Stimulated activated naive CD8-positive, alpha-beta T cell treated with anti-CD3 and anti-CD28 coated beads, Interleukin-15, Interleukin-2, amounts not matched to agents 100 U/mL and 50 U/mL, for 24 hours (primary cell): ENCODE measurements at regions not wholly inside any gene's neighbourhood (a gene's known extent, or its start where the extent isn't known, plus 50 kb on each side); places are given as distances from the start of the nearest gene placed in this dataset.
"Not testable (repeated sequence)": the region's sequence is repeated elsewhere in the genome, so short reads cannot be mapped to it uniquely, and the experiment has no call there.

Experiments
- ATAC-seq: fragments of 150-1000 bp; cut with Tn5 transposase; one replicate; pipeline ENCODE4 v1.10.0; 2021
- DNase-seq: peaks from one replicate; pipeline ENCODE4 v3.0.0; 2021

DNA sequence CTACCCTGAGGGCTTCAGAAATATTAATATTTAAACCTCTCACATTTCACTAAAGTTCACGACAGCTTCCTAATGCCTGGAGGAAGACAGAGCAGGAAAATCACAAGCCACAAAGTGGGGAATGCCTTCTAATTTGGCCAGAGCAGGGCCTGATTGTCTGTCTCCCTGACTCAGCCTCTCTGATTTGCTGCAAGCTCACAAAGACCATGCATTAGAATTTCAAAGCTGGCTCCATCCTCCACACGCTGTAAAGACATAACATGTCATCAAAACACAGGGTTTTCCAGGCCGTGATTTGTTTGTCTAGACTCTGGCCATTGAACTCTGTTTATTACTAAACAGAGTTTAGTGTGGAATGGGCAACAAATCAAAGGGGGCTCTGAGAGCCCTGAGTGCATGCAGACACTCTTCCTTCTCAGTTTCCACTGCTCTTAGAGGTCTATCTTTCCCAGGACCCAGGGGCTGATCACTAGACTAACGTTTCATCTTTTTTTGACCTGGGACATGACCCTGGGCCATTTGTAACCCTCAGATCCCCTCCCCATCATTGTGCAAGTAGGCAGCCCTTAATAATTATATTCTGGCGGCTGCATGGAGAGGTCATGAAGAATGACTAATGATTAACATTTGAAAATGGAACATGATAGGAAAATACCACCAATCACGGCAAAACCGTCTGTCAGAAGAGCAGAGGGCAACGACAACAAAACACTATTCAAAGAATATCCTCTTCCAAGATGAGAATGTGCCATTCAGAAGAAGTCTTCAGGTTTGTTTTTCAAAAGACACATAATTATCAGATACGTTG is 140.2 kb downstream of the ENC1 start:
- ATAC-seq (no peak), DNase-seq (no peak)

GRCh38 chr5:74499256-74500050 is 141.1 kb downstream of the ENC1 start:
- ATAC-seq (no peak), DNase-seq (no peak)

DNA sequence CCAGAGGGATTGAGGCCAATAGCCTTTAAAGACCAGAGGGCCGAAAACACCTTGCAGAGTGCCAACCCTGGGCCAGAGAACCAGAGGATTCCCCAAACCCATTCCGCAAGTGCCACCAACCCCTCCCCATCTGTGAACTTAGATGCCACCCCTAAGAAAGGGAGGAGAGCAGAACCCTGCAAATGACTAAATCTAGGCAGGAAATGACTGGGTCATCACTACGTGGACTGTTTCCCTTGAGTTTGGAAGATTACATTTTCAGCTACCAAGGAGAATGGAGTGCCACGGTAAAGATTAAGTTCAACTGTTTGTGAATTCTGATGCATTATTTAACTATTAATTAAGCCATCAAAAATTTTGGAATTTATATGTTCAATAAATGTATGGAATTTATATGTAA is 142.8 kb downstream of the ENC1 start:
- DNase-seq (no peak), ATAC-seq (no peak)

GRCh38 chr5:74493411-74493810 is 147.1 kb downstream of the ENC1 start:
- no peak for ATAC-seq
- no peak for DNase-seq

DNA sequence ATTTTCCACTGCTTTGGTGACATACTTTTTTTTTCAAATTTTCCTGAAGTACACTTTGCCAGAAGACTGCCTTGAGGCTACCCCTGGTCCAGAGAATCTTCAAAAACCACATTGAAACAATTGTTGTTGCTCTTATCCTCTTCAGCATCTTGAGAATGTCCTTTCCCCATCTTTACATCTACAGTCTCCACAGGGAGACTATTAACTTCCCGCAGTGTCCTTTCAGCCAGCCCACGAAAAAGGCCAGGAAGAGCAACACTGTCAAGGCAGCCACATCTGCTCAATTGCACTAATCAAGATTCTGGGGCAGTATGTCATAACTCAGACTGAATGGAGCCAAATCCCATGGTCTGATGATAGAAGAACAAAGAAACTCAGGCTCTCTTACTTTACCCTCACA is 148.3 kb downstream of the ENC1 start:
- DNase-seq = no peak

GRCh38 chr5:74491586-74491985 is 148.9 kb downstream of the ENC1 start:
- no peak for DNase-seq
- no peak for ATAC-seq

More for the DNA sequence above, 148.3 kb downstream of the ENC1 start:
- ATAC-seq = no peak

DNA sequence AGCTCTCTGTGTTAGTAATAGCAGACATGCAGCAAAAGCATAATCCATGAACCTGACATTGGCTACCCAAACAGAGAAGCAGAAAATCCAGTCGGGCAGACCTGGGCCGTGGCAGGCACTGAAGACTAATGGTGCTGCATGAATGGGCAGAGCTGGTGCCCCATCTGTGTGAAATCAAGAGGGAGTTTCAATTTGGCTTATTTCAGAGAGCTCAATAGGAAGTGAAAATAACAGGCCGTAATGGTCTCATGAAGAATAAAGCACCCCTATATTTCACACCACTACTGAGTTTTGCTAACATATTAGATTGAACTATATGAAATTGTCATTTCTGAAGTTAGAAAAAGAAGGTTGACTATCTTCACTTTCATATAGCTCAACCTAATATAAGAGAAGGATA is 149.7 kb downstream of the ENC1 start:
- no peak for ATAC-seq
- no peak for DNase-seq

DNA sequence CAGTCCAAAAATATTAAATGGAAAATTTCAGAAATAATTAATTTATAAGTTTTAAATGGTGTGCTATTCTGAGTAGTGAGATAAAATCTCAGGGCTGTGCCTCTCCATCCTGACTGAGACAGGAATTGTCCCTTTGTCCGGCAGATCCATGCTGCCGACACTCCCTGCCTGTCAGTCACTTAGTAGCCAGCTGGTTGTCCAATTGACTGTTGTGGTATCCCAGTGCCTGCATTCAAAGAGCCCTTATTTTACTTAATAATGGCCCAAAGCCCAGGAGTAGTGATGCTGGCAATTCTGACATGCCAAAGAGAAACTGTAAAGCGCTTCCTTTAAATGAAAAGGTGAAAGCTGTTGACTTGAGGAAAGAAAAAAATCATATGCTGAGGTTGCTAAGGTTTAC is 157.5 kb downstream of the ENC1 start:
- ATAC-seq = no peak
- no peak for DNase-seq

DNA sequence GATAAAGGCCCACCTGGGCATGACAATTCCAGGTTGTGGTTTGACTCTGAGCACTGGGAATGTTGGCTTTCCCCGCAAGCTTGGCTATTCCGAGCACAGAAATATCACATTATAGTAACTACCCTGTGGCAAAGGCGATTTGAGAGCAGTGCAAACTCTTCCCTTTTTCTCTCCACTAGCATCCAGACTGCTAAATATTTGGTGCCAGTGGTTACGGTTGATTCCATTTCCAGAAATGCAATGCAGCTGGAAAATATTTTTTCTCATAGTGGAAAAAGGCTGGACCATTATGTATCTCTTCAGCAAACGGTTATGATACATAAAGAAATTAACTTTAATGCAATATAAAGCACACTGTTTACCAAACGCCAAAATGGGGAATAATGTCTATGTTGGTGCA is 158.0 kb downstream of the ENC1 start:
- ATAC-seq = no peak
- DNase-seq = no peak

GRCh38 chr5:74481357-74481756 is 159.2 kb downstream of the ENC1 start:
- not testable (repeated sequence) for ATAC-seq, DNase-seq

DNA sequence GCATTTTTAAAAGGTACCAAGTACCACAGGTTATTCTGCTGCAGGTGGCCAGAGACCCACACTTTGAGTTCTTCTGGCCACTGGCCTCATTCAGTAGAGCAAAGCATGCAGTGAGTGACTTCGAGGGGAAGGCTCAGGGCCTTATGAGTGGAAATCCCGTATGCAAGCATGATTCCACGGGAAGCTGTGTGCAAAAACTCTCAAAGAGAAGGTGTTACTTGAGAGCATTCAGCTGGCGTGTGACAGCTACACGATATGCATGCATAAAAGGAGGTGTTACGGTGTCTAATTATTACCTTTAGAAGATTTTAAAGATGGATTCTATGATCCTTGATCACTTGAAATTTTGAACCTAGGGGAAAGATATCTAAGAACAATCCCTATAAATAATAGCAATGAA is 160.3 kb downstream of the ENC1 start:
- DNase-seq (no peak), ATAC-seq (no peak)

DNA sequence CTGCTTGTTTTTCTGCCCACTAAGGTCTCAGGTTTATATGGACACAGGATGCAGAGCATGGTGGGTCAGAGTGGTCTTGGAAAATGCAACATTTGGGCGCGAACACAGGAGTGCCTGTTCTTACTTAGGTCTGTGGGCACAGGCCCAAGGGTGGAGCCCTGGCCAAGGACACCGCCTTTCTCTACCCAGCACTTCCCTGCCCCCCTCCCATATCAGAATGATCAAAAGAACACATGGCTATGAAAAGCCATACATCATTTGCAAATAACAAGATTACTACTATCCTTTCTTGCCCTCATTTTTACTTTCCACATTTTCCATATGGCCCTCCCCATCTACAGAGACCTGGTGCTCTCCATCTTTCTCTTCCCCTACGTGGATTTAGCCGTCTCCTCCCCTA is 162.2 kb downstream of the ENC1 start:
- DNase-seq (no peak), ATAC-seq (no peak)

- ATAC-seq (no peak), DNase-seq (no peak)
These were observed 162.8 kb downstream of the ENC1 start for GRCh38 chr5:74477761-74478160.

- no peak for ATAC-seq
- no peak for DNase-seq
These were observed 163.6 kb downstream of the ENC1 start for GRCh38 chr5:74476819-74477453.

DNA sequence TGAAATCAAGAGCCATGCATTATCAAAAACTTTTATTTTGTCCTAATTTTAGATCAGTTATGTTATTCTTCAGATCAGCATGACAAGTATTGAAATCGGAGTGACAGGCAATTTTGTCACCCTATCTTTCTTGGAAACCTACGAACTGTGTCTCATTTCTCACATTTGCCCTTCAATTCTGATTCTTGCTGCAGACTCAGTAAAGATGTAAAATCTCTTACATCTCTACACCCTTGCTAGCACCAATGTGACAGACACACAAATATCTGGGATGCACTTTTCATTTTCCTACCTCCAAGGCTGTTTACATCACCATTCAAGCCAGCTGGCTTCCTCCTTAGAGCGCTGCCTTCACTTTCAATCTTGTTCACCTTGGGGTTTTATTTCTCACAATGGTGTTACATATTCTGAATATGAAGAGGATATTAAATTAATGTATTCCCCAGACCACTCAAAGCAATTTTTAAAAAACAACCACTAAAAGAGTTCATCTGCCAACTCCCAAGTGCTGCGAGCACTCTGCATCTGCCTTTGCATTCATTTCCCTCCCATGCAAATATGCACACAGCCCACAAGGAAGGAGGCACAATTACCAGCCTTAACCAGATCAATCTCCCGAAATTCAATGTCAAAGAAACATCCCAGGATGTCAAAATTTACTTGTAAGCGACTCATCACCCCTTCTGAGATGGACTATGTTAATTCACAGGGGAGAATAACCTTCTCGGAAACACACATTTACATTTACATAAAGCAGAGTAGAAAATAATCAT is 164.3 kb downstream of the ENC1 start:
- ATAC-seq (no peak), DNase-seq (no peak)

GRCh38 chr5:74471875-74472274 is 168.7 kb downstream of the ENC1 start:
- no peak for ATAC-seq
- DNase-seq = no peak

DNA sequence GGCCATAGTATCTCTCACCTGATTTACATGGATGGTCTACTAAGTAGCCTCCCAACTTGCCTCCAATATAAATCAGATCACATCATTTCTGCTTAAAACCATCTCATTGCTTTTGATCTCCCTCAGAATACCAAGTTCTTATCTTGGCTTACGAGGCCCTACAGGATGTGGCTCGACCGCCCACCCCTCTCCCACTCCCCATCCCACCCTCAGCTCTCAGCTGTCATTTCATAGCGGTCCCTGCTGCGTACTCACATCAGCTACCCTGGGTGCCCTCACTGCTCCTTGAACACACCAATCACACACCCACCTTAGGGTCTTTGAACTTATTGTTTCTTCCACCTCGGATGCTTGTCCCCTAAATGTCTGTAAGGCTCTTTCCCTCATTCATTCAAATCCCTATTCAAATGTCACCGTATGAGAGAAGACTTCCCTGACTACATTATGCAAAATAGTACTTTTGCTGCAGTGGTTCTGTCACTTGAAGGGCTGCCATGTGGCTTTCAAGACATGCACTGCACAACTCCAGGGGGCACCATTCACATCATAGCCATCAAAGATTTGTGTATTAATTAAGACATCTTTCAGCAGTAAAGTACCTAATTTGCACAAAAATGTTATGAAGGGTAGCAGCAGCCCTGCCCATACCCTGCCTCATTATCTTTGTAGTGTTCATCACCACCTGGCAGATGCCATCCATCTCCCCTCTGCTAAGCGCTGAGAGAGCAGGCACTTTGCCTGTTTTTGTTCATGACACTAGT is 171.1 kb downstream of the ENC1 start:
- DNase-seq (no peak), ATAC-seq (no peak)

GRCh38 chr5:74468421-74468820 is 172.1 kb downstream of the ENC1 start:
- no peak for ATAC-seq
- DNase-seq = no peak

DNA sequence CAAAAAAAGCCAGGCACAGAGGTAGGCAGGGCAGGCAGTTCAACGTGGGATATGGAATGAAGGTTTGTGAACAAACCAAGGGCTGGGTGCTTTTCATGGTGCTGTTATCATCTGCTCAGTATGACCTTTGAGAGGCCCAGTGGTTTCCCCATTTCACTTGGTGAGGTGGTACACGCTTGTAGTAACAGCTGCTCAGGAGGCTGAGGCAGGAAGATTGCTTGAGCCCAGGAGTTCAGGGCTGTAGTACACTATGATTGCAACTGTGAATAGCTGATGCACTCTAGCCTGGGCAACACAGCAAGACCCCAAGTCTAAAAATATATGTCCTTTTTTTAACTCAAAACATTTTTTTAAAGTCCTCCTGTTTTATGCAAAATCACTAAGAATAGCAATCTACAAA is 174.8 kb downstream of the ENC1 start:
- no peak for ATAC-seq
- no peak for DNase-seq

- no peak for ATAC-seq
- DNase-seq = no peak
These were observed 175.9 kb downstream of the ENC1 start for GRCh38 chr5:74464512-74465209.

DNA sequence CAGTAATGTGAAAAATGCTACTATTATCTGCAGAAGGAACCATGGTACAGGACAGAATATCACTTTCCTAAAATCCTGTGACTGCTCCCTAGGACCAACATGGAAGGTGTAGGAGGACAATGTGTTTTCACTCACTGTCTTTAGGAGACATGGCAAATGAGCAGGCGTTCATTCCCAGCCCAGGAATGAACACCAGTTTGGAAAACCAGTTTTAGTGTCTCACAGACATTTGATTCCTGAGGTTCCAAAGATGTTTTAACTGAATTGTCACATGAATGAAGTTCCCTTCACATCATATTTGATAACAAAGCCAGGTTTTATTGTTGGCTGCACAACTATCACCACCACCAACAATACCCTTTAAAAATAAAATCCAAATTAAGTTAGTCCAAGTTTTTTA is 178.2 kb downstream of the ENC1 start:
- DNase-seq (no peak), ATAC-seq (no peak)
